HT-29 (cell line): ENCODE measurements at regions not wholly inside any gene's neighbourhood (a gene's known extent, or its start where the extent isn't known, plus 50 kb on each side); places are given as distances from the start of the nearest gene placed in this dataset.
"Not testable (repeated sequence)": the region's sequence is repeated elsewhere in the genome, so short reads cannot be mapped to it uniquely, and the experiment has no call there.

ENCODE experiments used
- DNase-seq: peaks from one replicate; pipeline ENCODE4 v3.0.0-alpha.2; 2015; ENCODE audit warnings: low spot score

DNA sequence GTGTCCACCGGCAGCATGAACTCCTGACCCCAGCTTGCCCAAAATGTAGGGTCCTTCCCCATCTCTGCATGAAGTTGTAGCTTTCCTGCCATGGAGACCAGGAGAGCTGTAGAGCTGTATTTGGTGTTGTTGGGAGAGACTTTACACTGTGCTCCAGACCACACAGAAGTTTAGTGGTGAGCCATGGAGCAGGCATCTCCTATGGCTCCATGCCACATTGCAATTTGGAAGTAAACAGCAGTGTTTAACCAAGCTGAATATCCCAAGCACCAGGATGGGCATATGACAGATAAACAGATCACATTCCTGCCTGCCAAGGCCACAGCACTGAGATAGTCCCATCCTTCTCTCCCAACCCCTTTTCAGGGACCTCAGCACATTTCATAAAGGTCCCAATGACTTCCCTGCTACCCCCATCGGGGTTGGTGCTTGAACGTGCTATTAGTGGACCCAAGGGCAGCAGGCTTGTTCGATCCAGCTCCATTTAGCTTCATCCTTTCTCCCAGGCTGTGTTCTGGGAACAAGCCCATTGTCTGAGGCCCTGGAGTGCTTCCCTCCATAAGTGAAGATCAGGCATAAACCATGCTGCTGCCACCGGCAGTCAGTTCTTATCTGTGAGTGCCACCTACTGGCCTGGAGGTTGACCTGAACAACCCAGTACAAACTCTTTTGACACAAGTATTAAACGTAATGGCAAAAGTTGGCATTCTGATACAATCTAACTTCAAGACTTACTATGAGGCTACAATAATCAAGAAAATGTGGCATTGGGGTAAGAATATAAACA lies 172.3 kb upstream of the ATXN7L3B start:
- no peak for DNase-seq

- no peak for DNase-seq
Observed at GRCh38 chr12:74370608-74371216, 166.9 kb upstream of the ATXN7L3B start.

GRCh38 chr12:74379114-74379513 lies 158.5 kb upstream of the ATXN7L3B start:
- no peak for DNase-seq

GRCh38 chr12:74381958-74382357 lies 155.7 kb upstream of the ATXN7L3B start:
- DNase-seq: no peak

DNA sequence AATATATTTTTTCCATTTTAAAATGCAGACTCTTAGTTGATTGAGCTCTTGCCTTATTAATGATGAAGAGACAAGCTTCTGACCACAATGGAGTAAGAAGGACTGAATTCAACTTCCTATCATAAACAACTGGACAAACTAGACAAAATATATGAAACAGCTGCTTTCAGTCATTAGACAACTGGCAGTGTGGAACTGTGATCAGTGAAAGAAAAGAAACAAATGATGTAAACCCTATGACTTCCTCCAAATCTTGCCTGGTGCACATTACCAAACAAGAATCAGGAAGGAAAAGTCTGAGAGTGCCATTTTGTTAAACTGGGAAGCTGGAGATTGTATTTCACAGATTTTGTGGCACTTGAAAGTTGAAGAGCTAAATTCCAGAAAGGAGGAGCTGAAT lies 154.7 kb upstream of the ATXN7L3B start:
- DNase-seq: no peak

DNA sequence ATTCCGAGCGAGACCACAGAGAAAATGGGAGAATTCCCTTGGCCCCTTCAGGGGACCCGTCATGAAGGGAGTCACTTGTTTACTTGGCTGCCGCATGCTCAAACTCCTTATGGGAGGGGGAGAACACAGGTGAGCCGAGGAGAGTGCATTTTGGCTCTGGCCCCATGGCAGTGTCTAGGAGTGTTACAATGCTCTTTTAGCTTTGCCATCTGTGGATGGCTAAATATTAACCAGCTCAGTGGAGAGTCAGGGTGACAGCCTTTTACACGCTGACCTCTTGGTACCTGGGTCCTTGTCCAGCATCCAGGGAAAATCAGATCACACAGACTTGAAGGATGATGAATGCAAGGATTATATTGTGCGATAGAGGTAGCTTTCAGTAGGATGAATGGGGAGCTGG lies 146.4 kb upstream of the ATXN7L3B start:
- DNase-seq: no peak

DNA sequence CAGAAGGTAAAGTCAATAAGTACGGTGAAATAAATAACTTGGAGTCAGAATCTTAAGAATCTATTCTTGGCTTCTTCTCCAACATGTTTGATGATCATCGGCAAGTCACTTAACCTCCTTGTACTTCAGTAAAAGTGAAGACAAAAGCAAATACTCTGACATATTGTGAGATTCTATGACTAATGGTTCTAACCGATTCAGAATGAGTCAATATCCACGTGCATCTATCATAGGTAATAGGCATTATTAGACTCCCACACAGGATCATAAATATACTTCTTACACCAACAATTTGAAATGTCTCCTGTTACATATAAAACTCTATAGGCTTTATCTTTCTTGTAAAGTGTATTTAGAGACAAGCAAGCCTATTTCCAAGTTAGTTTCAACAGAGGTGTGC lies 144.4 kb upstream of the ATXN7L3B start:
- peak; percentile 30 for DNase-seq

DNA sequence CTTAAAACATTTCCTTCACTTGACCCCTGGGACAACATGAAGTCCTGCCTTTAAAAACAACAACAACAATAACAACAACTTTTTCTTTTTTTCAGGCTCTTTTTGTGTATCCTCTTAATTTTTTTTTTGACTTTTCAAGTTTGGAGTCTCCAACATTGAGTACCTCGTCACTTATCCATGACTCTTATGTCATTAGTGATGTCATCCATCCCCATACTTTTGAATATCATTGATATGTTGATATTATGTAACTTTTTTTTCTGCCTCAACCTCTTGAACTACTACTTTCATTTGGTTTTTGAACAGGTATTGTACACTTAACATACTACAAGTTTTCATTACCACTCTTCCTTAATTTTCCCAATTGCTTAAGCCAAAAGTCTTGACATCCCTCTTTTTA lies 143.0 kb upstream of the ATXN7L3B start:
- no peak for DNase-seq

- DNase-seq: no peak
Observed at GRCh38 chr12:74401035-74401434, 136.6 kb upstream of the ATXN7L3B start.

- peak; percentile 56 for DNase-seq
Observed at GRCh38 chr12:74401966-74402365, 135.7 kb upstream of the ATXN7L3B start.

DNA sequence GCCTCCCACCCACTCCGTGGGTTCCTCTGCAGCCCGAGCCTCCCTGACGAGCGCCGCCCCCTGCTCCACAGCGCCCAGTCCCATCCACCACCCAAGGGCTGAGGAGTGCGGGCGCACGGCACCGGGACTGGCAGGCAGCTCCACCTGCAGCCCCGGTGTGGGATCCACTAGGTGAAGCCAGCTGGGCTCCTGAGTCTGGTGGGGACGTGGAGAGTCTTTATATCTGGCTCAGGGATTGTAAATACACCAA lies 134.5 kb upstream of the ATXN7L3B start:
- DNase-seq: not testable (repeated sequence)

DNA sequence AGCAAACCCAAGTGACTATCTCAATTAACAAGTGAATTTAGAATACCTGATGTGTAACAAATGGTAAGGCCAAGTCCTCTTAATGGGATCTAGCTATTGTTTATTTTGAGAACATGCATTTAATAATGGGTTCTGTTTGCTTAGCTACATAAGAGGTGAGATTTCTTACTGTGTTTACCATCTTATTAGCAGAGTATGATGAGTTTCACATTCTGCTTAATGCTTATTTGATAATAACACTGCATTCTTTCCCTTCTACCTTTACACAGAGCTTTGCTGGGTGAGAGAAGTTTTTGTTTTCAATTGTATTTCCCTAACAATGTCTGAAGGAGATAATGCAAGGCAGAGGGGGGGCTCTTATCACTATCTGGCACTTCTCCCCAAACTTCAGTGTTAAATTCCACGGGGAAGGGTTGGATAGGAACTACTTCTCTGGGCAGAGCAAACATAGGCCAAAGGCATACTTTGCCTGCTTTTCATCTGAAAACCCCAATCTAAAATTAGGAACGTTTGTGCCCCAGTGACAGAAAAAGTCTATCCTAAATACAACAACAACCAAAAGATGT lies 129.0 kb upstream of the ATXN7L3B start:
- no peak for DNase-seq

DNA sequence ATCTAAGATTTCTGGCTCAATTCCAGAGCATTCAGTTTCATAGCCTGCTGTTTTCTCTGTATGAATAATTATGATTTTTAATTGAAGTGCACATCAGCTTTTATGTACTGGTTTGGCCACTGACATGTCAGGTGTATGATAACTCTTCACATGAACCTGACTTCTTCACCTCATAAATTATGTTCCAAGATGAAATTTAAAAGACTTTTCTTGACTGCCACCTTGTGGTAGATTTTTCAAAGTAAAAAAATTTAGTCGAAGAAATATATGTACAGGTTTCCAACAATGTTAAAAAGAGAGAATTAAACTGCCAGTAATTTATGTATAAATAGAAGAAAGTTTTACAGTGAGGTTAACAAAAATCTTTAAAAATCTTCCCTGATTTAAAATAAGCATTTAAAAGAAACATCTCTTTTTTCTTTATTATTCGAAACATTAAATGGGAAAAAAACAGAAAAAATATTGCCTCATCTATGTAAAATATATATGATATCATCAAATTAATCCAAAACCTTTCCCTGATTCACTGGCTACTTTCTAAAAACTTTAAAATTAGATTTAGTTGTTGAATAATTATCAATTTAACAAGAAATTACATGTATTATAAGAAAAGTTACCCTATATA lies 124.9 kb upstream of the ATXN7L3B start:
- peak; percentile 88 for DNase-seq

GRCh38 chr12:74415633-74416032 lies 122.0 kb upstream of the ATXN7L3B start:
- peak; percentile 68 for DNase-seq

DNA sequence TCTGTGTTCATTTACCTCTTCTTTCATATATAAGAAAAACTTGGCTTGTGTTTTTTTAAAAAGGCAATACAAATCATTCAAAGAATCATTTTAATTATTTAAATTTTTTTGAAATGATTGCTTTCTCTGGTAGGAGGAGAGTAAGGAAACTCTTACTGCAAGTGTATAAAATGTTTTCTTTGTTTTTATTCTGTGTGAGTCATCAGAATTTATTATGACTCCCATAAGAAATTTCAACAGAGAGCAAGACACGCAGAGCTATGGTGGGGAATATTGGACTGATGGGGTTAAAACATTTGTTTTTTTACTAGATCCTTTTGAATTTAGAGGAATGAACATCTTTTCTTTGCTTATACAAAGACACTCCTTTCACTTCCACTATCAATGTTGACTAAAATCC lies 119.1 kb upstream of the ATXN7L3B start:
- no peak for DNase-seq

GRCh38 chr12:74424778-74425177 lies 112.9 kb upstream of the ATXN7L3B start:
- no peak for DNase-seq

DNA sequence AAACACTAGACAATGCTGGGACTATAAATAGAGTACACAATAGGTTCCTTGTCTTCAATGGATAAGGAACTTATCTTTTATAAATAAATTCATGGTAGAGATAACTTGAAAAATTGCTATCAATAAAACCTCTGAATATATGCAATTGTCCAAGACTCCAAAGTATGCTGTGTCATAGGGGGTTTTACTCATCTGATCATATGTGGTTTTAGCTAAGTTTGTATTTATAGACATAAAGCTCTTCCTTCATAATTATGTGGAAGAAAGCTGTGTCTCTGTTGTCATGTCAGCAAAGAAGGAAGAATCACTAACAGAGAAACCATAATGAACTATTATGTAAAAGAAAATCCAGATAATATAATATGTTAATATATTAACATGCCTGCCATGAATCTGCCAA lies 111.5 kb upstream of the ATXN7L3B start:
- no peak for DNase-seq

DNA sequence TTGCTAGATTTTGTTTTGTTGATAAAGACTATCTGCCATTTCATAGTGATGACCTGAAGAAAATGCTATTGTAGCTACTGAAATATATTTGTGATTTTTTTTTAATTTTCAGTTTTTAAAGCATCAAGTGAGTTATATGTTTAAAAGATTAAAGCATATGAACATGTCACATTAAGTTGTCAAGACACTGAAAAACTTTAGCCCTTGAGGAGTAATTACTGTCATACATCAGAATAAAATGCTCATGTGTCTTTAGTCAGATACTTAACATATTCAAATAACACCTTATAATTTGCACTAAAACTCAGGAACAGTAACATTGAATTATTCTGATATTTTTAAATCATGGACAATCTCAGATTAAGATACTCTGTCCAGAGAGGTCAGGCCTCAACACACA lies 108.1 kb upstream of the ATXN7L3B start:
- DNase-seq: no peak

GRCh38 chr12:74431801-74432200 lies 105.8 kb upstream of the ATXN7L3B start:
- DNase-seq: no peak

GRCh38 chr12:74440469-74440868 lies 97.2 kb upstream of the ATXN7L3B start:
- DNase-seq: no peak

GRCh38 chr12:74441872-74442271 lies 95.8 kb upstream of the ATXN7L3B start:
- no peak for DNase-seq

DNA sequence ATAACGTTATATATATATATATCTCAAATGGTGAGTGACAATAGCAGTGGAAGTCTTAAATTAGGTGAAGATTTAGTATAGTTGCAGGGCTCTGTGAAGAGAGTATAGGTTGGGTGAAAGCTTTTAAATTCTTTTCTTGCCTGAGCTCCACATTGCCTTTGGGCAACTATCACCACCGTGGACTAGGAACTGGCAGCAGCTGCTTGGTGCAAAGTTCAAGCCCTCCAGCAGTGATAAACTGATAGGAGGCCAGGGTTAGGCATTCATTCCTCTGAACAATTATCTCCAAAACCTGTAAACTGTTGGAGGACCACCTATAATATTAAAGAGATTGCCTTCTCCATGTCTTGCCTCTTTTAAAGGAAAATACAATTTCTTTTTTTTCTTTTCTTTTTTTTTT lies 91.2 kb upstream of the ATXN7L3B start:
- DNase-seq: no peak

- no peak for DNase-seq
Observed at GRCh38 chr12:74449872-74450271, 87.8 kb upstream of the ATXN7L3B start.
